ENCODE measurements at regions not wholly inside any gene's neighbourhood (a gene's known extent, or its start where the extent isn't known, plus 50 kb on each side); places are given as distances from the start of the nearest gene placed in this dataset.

DNA sequence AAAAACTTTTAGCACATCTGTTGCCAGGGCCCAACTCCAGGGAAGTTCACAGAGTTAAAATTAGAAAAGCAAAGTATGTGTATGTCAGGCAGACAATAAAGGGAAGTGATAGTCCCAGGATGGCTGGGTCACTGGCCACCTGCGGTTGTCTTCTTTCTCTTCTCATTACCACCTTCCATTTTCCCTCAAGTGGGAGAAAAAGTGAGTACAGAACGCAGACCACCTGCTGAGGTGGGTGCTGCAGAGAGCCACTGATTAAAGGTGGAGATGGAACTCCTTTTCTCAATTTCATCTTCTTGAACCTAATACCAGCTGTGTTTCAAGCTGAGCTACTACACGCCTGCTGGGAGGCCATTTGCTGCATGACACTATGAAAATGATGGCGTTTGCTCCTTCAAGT is 88.8 kb upstream of the PDE4B start:
- TF ChIP-seq, protein P1, sequence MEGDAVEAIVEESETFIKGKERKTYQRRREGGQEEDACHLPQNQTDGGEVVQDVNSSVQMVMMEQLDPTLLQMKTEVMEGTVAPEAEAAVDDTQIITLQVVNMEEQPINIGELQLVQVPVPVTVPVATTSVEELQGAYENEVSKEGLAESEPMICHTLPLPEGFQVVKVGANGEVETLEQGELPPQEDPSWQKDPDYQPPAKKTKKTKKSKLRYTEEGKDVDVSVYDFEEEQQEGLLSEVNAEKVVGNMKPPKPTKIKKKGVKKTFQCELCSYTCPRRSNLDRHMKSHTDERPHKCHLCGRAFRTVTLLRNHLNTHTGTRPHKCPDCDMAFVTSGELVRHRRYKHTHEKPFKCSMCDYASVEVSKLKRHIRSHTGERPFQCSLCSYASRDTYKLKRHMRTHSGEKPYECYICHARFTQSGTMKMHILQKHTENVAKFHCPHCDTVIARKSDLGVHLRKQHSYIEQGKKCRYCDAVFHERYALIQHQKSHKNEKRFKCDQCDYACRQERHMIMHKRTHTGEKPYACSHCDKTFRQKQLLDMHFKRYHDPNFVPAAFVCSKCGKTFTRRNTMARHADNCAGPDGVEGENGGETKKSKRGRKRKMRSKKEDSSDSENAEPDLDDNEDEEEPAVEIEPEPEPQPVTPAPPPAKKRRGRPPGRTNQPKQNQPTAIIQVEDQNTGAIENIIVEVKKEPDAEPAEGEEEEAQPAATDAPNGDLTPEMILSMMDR (IDR thresholded peaks at IDR 0.05), result no peak
- Histone ChIP-seq H3K36me3 (no peaks in the 10 kb centered on the region), H3K27ac (no peak overlapping the region), H3K4me3 (no peak overlapping the region), H3K4me1 (no peaks in the 10 kb centered on the region), H3K9me3 (no peaks in the 10 kb centered on the region), H3K27me3 (no peaks in the 10 kb centered on the region)
- DNase-seq (ENCODE audit: low spot score in 2 of 2), result no peak
- intact Hi-C loops (cut with DNase I), result no loop called here

DNA sequence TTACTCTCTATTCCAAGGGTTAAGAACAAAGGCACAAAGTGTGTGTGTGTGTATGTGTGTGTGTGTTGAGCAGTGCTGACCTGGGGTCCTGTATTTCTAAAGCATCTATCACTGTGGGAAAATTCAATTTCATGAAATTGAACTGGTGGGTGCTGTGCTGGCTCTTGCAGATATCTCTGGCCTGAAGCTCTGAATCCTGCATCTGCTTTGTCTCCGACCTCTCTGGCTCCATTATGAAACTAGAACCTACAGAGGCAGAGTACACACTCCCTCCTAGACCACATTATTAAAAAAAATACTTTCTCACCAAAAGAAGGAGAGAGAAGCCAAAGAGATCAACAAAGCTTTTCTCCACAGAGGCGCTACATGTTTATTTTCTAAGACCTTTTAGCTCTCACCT is 88.4 kb upstream of the PDE4B start:
- Histone ChIP-seq H3K36me3 (no peaks in the 10 kb centered on the region), H3K4me1 (no peaks in the 10 kb centered on the region), H3K4me3 (no peak overlapping the region), H3K27ac (no peak overlapping the region), H3K9me3 (no peaks in the 10 kb centered on the region), H3K27me3 (no peaks in the 10 kb centered on the region)
- TF ChIP-seq, protein P1 (IDR thresholded peaks at IDR 0.05), result no peak
- intact Hi-C loops (cut with DNase I), result no loop called here
- no peak for DNase-seq (ENCODE audit: low spot score in 2 of 2)

DNA sequence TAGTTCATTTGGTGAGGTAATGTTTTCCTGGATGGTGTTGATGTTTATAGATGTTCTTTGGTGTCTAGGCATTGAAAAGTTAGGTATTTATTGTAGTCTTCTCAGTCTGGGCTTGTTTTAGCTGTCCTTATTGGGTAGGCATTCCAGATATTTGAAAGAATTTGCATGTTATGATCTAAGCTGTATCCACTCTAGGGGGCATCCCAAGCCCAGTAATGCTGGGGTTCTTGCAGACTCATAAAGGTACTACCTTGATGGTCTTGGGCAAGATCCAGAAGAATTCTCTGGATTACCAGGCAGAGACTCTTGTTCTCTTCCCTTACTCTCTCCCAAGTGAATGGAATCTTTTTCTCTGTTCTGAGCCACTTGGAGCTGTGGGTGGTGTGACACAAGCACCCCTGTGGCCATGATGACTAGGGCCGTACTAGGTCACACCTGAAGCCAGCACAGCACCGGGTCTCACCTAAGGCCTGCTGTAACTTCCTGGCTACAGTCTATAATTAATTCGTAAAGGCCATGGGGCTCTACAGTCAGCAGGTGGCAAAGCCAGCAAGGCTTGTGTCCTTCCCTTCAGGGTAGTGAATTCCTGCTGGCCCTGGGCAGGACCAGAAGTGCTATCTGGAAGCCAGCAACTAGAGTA is 74.8 kb upstream of the PDE4B start:
- no peak for DNase-seq (ENCODE audit: low spot score in 2 of 2)
- Histone ChIP-seq H3K4me1 (no peaks in the 10 kb centered on the region), H3K9me3 (no peaks in the 10 kb centered on the region), H3K27ac (no peak overlapping the region), H3K27me3 (no peaks in the 10 kb centered on the region), H3K4me3 (no peak overlapping the region), H3K36me3 (no peaks in the 10 kb centered on the region)
- TF ChIP-seq, protein P1 (IDR thresholded peaks at IDR 0.05), result no peak
- intact Hi-C loops (cut with DNase I), result no loop called here

DNA sequence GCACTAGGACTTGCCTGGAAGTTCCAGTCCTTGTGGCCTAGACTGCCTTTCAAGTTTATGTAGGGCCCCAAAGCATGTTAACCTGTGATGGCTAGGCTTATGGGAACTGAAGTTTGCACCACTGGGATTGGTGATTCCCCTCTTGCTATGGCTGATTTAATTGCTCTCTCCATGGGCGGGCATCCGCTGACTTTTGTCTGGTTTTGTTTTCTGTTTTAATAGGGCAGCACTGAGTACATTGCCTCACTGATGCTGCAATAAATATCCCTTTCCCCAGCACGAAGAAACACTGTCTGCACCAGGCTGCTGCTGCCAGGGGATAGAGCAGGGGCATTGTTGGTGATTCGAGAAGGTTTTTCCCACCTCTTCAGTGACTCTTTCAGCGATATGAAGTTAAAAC is 73.3 kb upstream of the PDE4B start:
- no peak overlapping the region for H3K27ac ChIP-seq
- TF ChIP-seq, protein P1 (IDR thresholded peaks at IDR 0.05), result no peak
- no peaks in the 10 kb centered on the region for H3K4me1 ChIP-seq
- intact Hi-C loops (cut with DNase I), result no loop called here
- H3K9me3 ChIP-seq, result no peaks in the 10 kb centered on the region
- H3K4me3 ChIP-seq, result no peak overlapping the region
- no peaks in the 10 kb centered on the region for H3K27me3 ChIP-seq
- H3K36me3 ChIP-seq, result no peaks in the 10 kb centered on the region
- no peak for DNase-seq (ENCODE audit: low spot score in 2 of 2)

DNA sequence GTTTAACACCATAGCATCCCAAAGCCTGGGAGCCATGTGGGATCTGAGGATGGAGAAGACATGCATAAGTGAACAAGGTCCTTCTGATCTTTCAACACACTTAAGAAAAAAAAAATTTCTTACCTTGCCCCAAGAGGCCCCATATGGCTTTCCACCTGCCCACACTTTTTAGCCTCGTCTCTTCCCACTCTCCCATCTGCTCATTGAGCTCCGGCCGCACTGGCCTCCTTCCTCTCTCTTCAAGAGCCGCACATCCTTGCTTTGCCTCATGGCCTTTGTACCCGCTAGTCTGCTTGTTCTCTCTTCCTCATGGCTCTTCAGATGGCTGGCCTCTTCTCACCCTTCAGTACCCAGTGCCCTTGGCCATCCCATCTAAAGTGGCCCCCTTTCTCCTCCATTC is 70.2 kb upstream of the PDE4B start:
- Histone ChIP-seq H3K27me3 (no peaks in the 10 kb centered on the region), H3K36me3 (no peaks in the 10 kb centered on the region), H3K9me3 (no peaks in the 10 kb centered on the region), H3K27ac (no peak overlapping the region), H3K4me3 (no peak overlapping the region), H3K4me1 (no peaks in the 10 kb centered on the region)
- TF ChIP-seq, protein P1 (IDR thresholded peaks at IDR 0.05), result no peak
- no peak for DNase-seq (ENCODE audit: low spot score in 2 of 2)
- intact Hi-C loops (cut with DNase I), result no loop called here

DNA sequence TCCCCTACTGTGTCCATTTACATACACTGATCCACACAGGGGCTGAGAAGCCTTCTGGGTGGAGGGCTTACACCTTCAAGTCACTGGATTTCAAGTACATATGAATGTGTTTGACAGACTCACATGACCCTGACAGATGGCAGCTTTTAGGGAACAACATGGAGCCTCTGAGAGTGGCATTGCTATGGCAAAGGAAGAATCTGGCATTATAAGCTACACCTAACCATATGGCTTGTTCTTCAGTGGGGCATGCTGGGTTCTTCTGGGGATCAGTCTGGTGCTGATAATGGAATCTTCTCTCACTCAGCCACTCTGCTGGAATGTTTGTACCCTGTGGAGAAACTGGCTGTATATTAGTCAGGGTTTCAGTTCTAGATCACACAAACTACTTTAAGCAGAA is 68.5 kb upstream of the PDE4B start:
- Histone ChIP-seq H3K36me3 (no peaks in the 10 kb centered on the region), H3K27ac (no peak overlapping the region), H3K27me3 (no peaks in the 10 kb centered on the region), H3K9me3 (no peaks in the 10 kb centered on the region), H3K4me3 (no peak overlapping the region), H3K4me1 (no peaks in the 10 kb centered on the region)
- TF ChIP-seq, protein P1 (IDR thresholded peaks at IDR 0.05), result no peak
- intact Hi-C loops (cut with DNase I), result no loop called here
- DNase-seq (ENCODE audit: low spot score in 2 of 2), result no peak
